Parathyroid adenoma (tissue), 2 donors: ENCODE measurements at regions not wholly inside any gene's neighbourhood (a gene's known extent, or its start where the extent isn't known, plus 50 kb on each side); places are given as distances from the start of the nearest gene placed in this dataset.

ENCODE experiments used
- H2AFZ ChIP-seq: fragments of 300-600 bp; sonication (generic); one replicate; pipeline ENCODE4 v1.7.0; 2017; ENCODE audit warnings: antibody characterized with exemption, mild to moderate bottlenecking
- H3K27ac ChIP-seq: fragments of 300-600 bp; sonication (generic); one replicate; pipeline ENCODE4 v1.7.0; 2017
- H3K27me3 ChIP-seq: fragments of 300-600 bp; sonication (generic); one replicate; pipeline ENCODE4 v1.7.0; 2017; ENCODE audit warnings: low read length; ENCODE audit not compliant: control insufficient read depth, insufficient read depth
- H3K36me3 ChIP-seq: fragments of 300-600 bp; sonication (generic); one replicate; pipeline ENCODE4 v1.7.0; 2017; ENCODE audit warnings: low read length; ENCODE audit not compliant: control insufficient read depth, insufficient read depth
- H3K4me1 ChIP-seq: fragments of 300-600 bp; sonication (generic); one replicate; pipeline ENCODE4 v1.7.0; 2017; ENCODE audit warnings: control low read depth
- H3K4me2 ChIP-seq: fragments of 300-600 bp; sonication (generic); one replicate; pipeline ENCODE4 v1.7.0; 2017; ENCODE audit warnings: low read length
- H3K4me3 ChIP-seq: fragments of 300-600 bp; sonication (generic); one replicate; pipeline ENCODE4 v1.7.0; 2017; ENCODE audit warnings: low read depth, low read length
- H3K79me2 ChIP-seq: fragments of 300-600 bp; sonication (generic); one replicate; pipeline ENCODE4 v1.7.0; 2017; ENCODE audit warnings: control low read depth
- H3K9ac ChIP-seq: fragments of 300-600 bp; sonication (generic); one replicate; pipeline ENCODE4 v1.7.0; 2017; ENCODE audit warnings: mild to moderate bottlenecking
- H3K9me3 ChIP-seq: fragments of 300-600 bp; sonication (generic); one replicate; pipeline ENCODE4 v1.7.0; 2017; ENCODE audit warnings: low read length; ENCODE audit not compliant: control insufficient read depth
- TF ChIP-seq, protein P1 (sequence below): fragments of 300-600 bp; sonication (generic); IDR thresholded peaks from one replicate; pipeline ENCODE4 v1.7.0; 2017; ENCODE audit warnings: antibody characterized with exemption, mild to moderate bottlenecking
- donor health status: primary hyperparathyroidism.

DNA sequence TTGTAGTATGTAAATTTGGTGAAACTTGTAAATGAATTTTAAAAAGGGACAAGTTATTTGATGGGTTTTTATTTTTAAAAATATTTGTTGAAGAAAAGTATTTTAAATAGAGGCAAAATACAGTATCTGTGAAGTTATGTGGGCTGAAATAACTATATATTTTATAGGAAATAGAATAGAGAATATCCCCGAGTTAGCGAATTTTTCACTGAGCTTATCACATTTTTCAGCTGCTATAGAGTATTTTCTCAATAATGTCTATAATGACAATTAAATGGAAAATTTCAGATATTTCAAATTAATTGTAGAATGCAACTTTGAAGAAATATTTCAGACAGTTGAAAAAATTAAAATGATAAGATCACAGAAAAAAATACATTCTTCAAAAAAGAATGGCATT lies 166.4 kb upstream of the TP63 start:
- no peak overlapping the region for H3K27ac ChIP-seq
- H3K79me2 ChIP-seq = no peaks in the 10 kb centered on the region
- H3K27me3 ChIP-seq = no peaks in the 10 kb centered on the region
- no peaks in the 10 kb centered on the region for H3K4me1 ChIP-seq
- TF ChIP-seq, protein P1, sequence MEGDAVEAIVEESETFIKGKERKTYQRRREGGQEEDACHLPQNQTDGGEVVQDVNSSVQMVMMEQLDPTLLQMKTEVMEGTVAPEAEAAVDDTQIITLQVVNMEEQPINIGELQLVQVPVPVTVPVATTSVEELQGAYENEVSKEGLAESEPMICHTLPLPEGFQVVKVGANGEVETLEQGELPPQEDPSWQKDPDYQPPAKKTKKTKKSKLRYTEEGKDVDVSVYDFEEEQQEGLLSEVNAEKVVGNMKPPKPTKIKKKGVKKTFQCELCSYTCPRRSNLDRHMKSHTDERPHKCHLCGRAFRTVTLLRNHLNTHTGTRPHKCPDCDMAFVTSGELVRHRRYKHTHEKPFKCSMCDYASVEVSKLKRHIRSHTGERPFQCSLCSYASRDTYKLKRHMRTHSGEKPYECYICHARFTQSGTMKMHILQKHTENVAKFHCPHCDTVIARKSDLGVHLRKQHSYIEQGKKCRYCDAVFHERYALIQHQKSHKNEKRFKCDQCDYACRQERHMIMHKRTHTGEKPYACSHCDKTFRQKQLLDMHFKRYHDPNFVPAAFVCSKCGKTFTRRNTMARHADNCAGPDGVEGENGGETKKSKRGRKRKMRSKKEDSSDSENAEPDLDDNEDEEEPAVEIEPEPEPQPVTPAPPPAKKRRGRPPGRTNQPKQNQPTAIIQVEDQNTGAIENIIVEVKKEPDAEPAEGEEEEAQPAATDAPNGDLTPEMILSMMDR = no peak
- no peak overlapping the region for H2AFZ ChIP-seq
- H3K4me3 ChIP-seq = no peak overlapping the region
- no peak overlapping the region for H3K4me2 ChIP-seq
- no peaks in the 10 kb centered on the region for H3K36me3 ChIP-seq
- H3K9ac ChIP-seq = no peak overlapping the region
- peaks cover 4% of the 10 kb centered on the region for H3K9me3 ChIP-seq

GRCh38 chr3:189466004-189466403 lies 165.2 kb upstream of the TP63 start:
- Histone ChIP-seq H3K79me2 (no peaks in the 10 kb centered on the region), H3K9me3 (peaks cover 4% of the 10 kb centered on the region), H3K4me2 (no peak overlapping the region), H3K27me3 (no peaks in the 10 kb centered on the region), H3K27ac (no peak overlapping the region), H3K4me1 (no peaks in the 10 kb centered on the region), H3K36me3 (no peaks in the 10 kb centered on the region), H3K4me3 (no peak overlapping the region), H2AFZ (no peak overlapping the region), H3K9ac (no peak overlapping the region)
- TF ChIP-seq, protein P1 = no peak

DNA sequence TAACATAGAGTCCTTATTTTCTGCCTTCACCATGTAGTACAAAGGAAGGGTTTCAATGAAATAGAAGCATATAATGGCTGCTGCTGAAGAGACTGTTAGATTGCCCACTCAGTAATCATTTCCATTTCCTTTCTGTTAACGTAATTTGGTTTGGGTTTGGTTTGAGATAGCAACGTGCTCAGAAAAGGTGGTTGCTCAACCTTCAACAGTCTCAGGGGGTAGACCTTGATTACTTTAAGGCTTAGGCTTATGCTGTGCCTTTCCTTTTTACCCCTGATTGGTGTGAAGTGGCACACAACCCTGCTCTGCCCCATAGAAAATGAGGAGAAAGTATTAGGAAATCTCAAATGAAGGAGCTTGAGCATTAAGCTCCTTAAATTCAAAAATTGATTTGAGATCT lies 163.7 kb upstream of the TP63 start:
- Histone ChIP-seq H3K4me3 (no peak overlapping the region), H3K9me3 (peaks cover 4% of the 10 kb centered on the region), H3K4me1 (no peaks in the 10 kb centered on the region), H3K79me2 (no peaks in the 10 kb centered on the region), H2AFZ (no peak overlapping the region), H3K4me2 (no peak overlapping the region), H3K27ac (no peak overlapping the region), H3K27me3 (no peaks in the 10 kb centered on the region), H3K36me3 (no peaks in the 10 kb centered on the region), H3K9ac (no peak overlapping the region)
- TF ChIP-seq, protein P1 = no peak

- TF ChIP-seq, protein P1 = no peak
- Histone ChIP-seq H3K79me2 (no peaks in the 10 kb centered on the region), H3K27ac (no peak overlapping the region), H3K4me3 (no peak overlapping the region), H3K4me2 (no peak overlapping the region), H3K27me3 (no peaks in the 10 kb centered on the region), H3K9me3 (no peaks in the 10 kb centered on the region), H3K9ac (no peak overlapping the region), H3K36me3 (no peaks in the 10 kb centered on the region), H2AFZ (no peak overlapping the region), H3K4me1 (no peaks in the 10 kb centered on the region)
Measured at GRCh38 chr3:189474944-189475343, 156.2 kb upstream of the TP63 start.

DNA sequence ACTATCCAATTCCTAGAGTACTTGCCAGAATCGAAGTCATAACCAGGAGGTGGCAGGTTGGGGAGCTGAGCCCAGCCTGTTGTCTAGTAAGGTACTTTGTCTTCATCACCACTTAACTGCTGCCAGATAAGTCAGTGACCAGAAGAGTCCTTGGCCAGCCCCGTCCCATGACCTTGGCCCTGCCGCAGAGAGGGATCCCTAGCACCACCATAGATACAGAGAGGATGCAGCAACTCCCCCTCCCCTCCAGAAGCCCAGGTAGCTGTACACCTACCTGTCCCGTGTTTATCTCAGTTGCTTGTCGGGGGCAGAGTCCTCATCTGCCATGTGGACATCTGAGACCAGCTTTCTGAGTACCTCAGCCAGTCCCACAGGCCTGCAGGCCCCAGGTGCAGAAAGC lies 153.6 kb upstream of the TP63 start:
- TF ChIP-seq, protein P1 = no peak
- Histone ChIP-seq H3K27ac (no peak overlapping the region), H3K9me3 (no peaks in the 10 kb centered on the region), H3K9ac (no peak overlapping the region), H3K4me3 (no peak overlapping the region), H3K27me3 (no peaks in the 10 kb centered on the region), H3K36me3 (no peaks in the 10 kb centered on the region), H3K79me2 (no peaks in the 10 kb centered on the region), H3K4me1 (no peaks in the 10 kb centered on the region), H2AFZ (no peak overlapping the region), H3K4me2 (no peak overlapping the region)
